ENCODE measurements at regions not wholly inside any gene's neighbourhood (a gene's known extent, or its start where the extent isn't known, plus 50 kb on each side); places are given as distances from the start of the nearest gene placed in this dataset.

GRCh38 chr2:220215785-220216184 is 588.4 kb downstream of the SLC4A3 start:
- Mint-ChIP-seq H3K4me1 (no peaks in the 10 kb centered on the region), H3K9me3 (no peaks in the 10 kb centered on the region), H3K27ac (no peak overlapping the region), H3K36me3 (no peaks in the 10 kb centered on the region), H3K4me3 (no peak overlapping the region)
- DNase-seq (ENCODE audit: low spot score in 2 of 2) (no peak), ATAC-seq (no peak)

GRCh38 chr2:220219371-220219770 is 591.9 kb downstream of the SLC4A3 start:
- Mint-ChIP-seq H3K4me3 (no peak overlapping the region), H3K9me3 (no peaks in the 10 kb centered on the region), H3K36me3 (no peaks in the 10 kb centered on the region), H3K27ac (no peak overlapping the region), H3K4me1 (no peaks in the 10 kb centered on the region)
- ATAC-seq (no peak), DNase-seq (ENCODE audit: low spot score in 2 of 2) (no peak)

GRCh38 chr2:220220009-220220408 is 592.6 kb downstream of the SLC4A3 start:
- Mint-ChIP-seq H3K4me1 (no peaks in the 10 kb centered on the region), H3K9me3 (no peaks in the 10 kb centered on the region), H3K27ac (no peak overlapping the region), H3K36me3 (no peaks in the 10 kb centered on the region), H3K4me3 (no peak overlapping the region)
- DNase-seq (ENCODE audit: low spot score in 2 of 2): no peak
- ATAC-seq: no peak

GRCh38 chr2:220221992-220222391 is 594.6 kb downstream of the SLC4A3 start:
- Mint-ChIP-seq H3K4me3 (no peak overlapping the region), H3K36me3 (no peaks in the 10 kb centered on the region), H3K27ac (no peak overlapping the region), H3K9me3 (no peaks in the 10 kb centered on the region), H3K4me1 (no peaks in the 10 kb centered on the region)
- DNase-seq (ENCODE audit: low spot score in 2 of 2) (no peak), ATAC-seq (no peak)

GRCh38 chr2:220224691-220225543 is 597.5 kb downstream of the SLC4A3 start:
- no peaks in the 10 kb centered on the region for H3K9me3 Mint-ChIP-seq
- ATAC-seq (no peak), DNase-seq (ENCODE audit: low spot score in 2 of 2) (no peak)
- H3K27ac Mint-ChIP-seq: no peak overlapping the region
- H3K4me1 Mint-ChIP-seq: no peaks in the 10 kb centered on the region
- H3K36me3 Mint-ChIP-seq: no peaks in the 10 kb centered on the region
- H3K4me3 Mint-ChIP-seq: no peak overlapping the region

- Mint-ChIP-seq H3K4me3 (no peak overlapping the region), H3K4me1 (no peaks in the 10 kb centered on the region), H3K9me3 (no peaks in the 10 kb centered on the region), H3K36me3 (no peaks in the 10 kb centered on the region), H3K27ac (no peak overlapping the region)
- no peak for DNase-seq (ENCODE audit: low spot score in 2 of 2)
- no peak for ATAC-seq
These were observed 598.6 kb downstream of the SLC4A3 start for GRCh38 chr2:220226076-220226475.

GRCh38 chr2:220226546-220226945 is 599.1 kb downstream of the SLC4A3 start:
- H3K9me3 Mint-ChIP-seq: no peaks in the 10 kb centered on the region
- H3K36me3 Mint-ChIP-seq: no peaks in the 10 kb centered on the region
- no peak overlapping the region for H3K4me3 Mint-ChIP-seq
- no peak overlapping the region for H3K27ac Mint-ChIP-seq
- no peak for DNase-seq (ENCODE audit: low spot score in 2 of 2)
- no peaks in the 10 kb centered on the region for H3K4me1 Mint-ChIP-seq
- ATAC-seq: no peak

GRCh38 chr2:220227266-220227920 is 600.0 kb downstream of the SLC4A3 start:
- DNase-seq (ENCODE audit: low spot score in 2 of 2): no peak
- Mint-ChIP-seq H3K36me3 (no peaks in the 10 kb centered on the region), H3K4me3 (no peak overlapping the region), H3K4me1 (no peaks in the 10 kb centered on the region), H3K27ac (no peak overlapping the region), H3K9me3 (no peaks in the 10 kb centered on the region)
- no peak for ATAC-seq

- ATAC-seq (no peak), DNase-seq (ENCODE audit: low spot score in 2 of 2) (no peak)
- Mint-ChIP-seq H3K4me1 (no peaks in the 10 kb centered on the region), H3K36me3 (no peaks in the 10 kb centered on the region), H3K27ac (no peak overlapping the region), H3K9me3 (no peaks in the 10 kb centered on the region), H3K4me3 (no peak overlapping the region)
These were observed 601.0 kb downstream of the SLC4A3 start for GRCh38 chr2:220228310-220229006.

- Mint-ChIP-seq H3K27ac (no peak overlapping the region), H3K4me3 (no peak overlapping the region), H3K4me1 (no peaks in the 10 kb centered on the region), H3K9me3 (peaks cover 5% of the 10 kb centered on the region), H3K36me3 (no peaks in the 10 kb centered on the region)
- no peak for DNase-seq (ENCODE audit: low spot score in 2 of 2)
- ATAC-seq: no peak
These were observed 613.2 kb downstream of the SLC4A3 start for GRCh38 chr2:220240641-220241040.

- no peak for ATAC-seq
- DNase-seq (ENCODE audit: low spot score in 2 of 2): no peak
- Mint-ChIP-seq H3K36me3 (no peaks in the 10 kb centered on the region), H3K4me1 (no peaks in the 10 kb centered on the region), H3K27ac (no peak overlapping the region), H3K4me3 (no peak overlapping the region), H3K9me3 (peaks cover 2% of the 10 kb centered on the region)
These were observed 614.0 kb downstream of the SLC4A3 start for GRCh38 chr2:220241423-220241822.

- ATAC-seq (no peak), DNase-seq (ENCODE audit: low spot score in 2 of 2) (no peak)
- Mint-ChIP-seq H3K36me3 (no peaks in the 10 kb centered on the region), H3K4me1 (no peaks in the 10 kb centered on the region), H3K9me3 (peaks cover 2% of the 10 kb centered on the region), H3K4me3 (no peak overlapping the region), H3K27ac (no peak overlapping the region)
These were observed 616.1 kb downstream of the SLC4A3 start for GRCh38 chr2:220243571-220243970.

- no peaks in the 10 kb centered on the region for H3K4me1 Mint-ChIP-seq
- no peak for ATAC-seq
- DNase-seq (ENCODE audit: low spot score in 2 of 2): no peak
- no peak overlapping the region for H3K27ac Mint-ChIP-seq
- no peak overlapping the region for H3K4me3 Mint-ChIP-seq
- no peaks in the 10 kb centered on the region for H3K36me3 Mint-ChIP-seq
- H3K9me3 Mint-ChIP-seq: peaks cover 6% of the 10 kb centered on the region
These were observed 619.0 kb downstream of the SLC4A3 start for GRCh38 chr2:220246386-220246785.

- H3K4me3 Mint-ChIP-seq: no peak overlapping the region
- H3K27ac Mint-ChIP-seq: no peak overlapping the region
- no peak for ATAC-seq
- H3K4me1 Mint-ChIP-seq: no peaks in the 10 kb centered on the region
- H3K36me3 Mint-ChIP-seq: no peaks in the 10 kb centered on the region
- DNase-seq (ENCODE audit: low spot score in 2 of 2): no peak
- H3K9me3 Mint-ChIP-seq: peaks cover 9% of the 10 kb centered on the region
These were observed 620.3 kb downstream of the SLC4A3 start for GRCh38 chr2:220247588-220248350.

GRCh38 chr2:220259662-220260061 is 632.2 kb downstream of the SLC4A3 start:
- Mint-ChIP-seq H3K4me1 (no peaks in the 10 kb centered on the region), H3K9me3 (peaks cover 9% of the 10 kb centered on the region), H3K36me3 (no peaks in the 10 kb centered on the region), H3K27ac (no peak overlapping the region), H3K4me3 (no peak overlapping the region)
- no peak for DNase-seq (ENCODE audit: low spot score in 2 of 2)
- ATAC-seq: no peak

All from stimulated activated effector memory CD8-positive, alpha-beta T cell treated with anti-CD3 and anti-CD28 coated beads, Interleukin-12 subunit alpha, Interleukin-12 subunit beta, amount 100 ng/mL, for 72 hours (primary cell).